ENCODE measurements at regions not wholly inside any gene's neighbourhood (a gene's known extent, or its start where the extent isn't known, plus 50 kb on each side); places are given as distances from the start of the nearest gene placed in this dataset.

DNA sequence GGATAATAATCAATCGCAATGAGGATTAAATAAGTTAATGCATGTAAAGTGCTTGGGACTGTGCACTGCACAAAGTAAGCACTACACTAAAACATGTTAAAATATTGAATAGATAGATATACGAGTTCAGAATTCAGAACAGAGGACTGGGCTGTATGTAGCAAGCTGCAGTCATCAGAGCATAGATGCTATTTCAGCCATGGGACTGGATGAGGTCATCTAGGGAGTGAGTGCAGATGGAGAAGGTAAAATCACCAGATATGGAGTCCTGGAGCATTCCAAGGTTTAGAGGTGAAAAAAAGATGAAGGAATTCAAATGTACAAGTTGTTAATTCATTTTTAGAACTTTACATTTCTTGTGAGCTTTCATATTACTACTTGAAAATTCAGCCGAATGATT lies 347.5 kb upstream of the DDI1 start:
- TF ChIP-seq CTCF (conservative IDR thresholded peaks at IDR 0.05; ENCODE audit: low read depth, low read length) = no peak
- no peak for TF ChIP-seq EZH2 (IDR thresholded peaks at IDR 0.05; ENCODE audit: borderline replicate concordance, low read depth, low read length, poor library complexity, severe bottlenecking)

All from A673 (cell line).